NOMO-1 treated with DMSO at 0.1 percent for 48 hours (cell line): ENCODE measurements at regions not wholly inside any gene's neighbourhood (a gene's known extent, or its start where the extent isn't known, plus 50 kb on each side); places are given as distances from the start of the nearest gene placed in this dataset.
"Not testable (repeated sequence)": the region's sequence is repeated elsewhere in the genome, so short reads cannot be mapped to it uniquely, and the experiment has no call there.

ENCODE experiments used
- DNase-seq: peaks from one replicate; lab custom pipeline; 2025; ENCODE audit not compliant: unreplicated experiment; lab: John Stamatoyannopoulos, UW

DNA sequence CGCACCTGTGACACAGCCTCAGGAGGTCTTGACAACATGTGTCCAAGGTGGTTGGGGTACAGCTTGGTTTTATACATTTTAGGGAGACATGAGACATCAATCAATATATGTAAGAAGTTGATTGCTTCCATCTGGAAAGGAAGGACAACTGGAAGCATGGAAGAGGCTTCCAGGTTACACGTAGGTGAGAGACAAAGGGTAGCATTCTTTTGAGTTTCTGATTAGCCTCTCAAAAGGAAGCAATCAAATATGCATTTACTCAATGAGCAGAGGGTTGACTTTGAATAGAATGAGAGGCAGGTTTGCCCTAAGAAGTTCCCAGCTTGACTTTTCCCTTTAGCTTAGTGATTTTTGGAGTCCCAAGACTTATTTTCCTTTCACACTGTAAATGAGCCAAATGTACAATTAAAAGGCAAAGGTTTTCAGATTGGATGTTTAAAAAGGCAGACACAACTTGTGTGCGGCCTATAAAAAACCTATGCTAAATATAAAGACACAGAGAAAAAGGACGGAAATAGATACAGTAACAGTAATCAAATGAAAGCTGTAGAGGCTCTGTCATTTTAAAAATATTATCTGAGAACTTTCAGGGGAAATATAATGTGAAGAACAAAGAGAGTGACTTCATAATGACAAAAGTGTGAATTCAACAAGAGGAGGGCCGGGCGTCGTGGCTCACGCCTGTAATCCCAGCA, 65.7 kb upstream of the LANCL2 start:
- no peak for DNase-seq

DNA sequence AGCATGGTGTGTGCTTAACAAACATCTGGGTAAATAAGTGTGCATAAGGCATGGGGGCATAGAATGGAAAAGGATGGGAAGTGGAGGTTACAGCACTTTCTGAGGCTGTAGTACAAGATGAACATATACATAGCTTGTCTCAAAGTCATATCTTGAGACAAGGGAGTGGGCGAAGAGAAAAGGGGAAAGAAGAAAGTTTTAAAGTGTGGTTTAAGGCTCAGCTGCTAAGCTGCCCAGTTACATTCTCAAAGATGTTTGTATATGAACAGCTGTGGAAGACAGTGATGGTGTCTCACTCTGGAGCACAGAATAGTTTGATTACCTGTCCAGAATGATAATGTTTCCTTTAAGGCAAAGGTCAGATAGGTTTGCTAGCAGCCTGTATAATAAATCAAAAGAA, 61.9 kb upstream of the LANCL2 start:
- DNase-seq: no peak

DNA sequence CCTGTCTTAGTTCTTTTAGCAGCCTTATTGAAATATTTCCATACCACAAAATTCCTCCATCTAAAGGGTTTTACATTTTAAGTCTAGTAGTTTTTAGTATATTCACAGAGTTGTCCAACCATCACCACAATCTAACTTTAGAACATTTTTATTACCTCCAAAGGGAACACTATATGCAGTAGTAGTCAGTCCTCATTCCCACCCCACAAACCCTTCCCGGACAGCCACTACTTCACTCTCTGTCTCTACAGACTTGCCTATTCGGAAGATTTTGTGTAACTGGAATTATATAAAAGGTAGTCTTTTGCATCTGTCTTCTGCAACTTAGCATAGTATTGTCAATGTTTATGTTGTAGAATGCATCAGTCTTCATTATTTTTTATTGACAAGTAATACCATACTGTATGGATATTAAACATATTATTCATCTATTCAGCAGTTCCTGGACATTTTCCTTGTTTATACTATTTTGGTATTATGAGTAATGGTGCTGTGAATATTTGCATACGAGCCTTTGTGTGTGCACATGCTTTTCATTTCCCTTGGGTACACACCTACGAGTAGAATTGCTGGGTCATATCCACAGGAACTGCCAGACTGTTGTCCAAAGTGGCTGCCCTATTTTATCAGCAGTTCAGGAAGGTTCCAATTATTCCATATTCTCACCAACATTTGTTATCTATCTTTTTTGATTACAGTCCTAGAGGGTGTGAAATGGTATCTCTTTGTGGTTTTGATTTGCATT, 60.9 kb upstream of the LANCL2 start:
- DNase-seq: no peak

DNA sequence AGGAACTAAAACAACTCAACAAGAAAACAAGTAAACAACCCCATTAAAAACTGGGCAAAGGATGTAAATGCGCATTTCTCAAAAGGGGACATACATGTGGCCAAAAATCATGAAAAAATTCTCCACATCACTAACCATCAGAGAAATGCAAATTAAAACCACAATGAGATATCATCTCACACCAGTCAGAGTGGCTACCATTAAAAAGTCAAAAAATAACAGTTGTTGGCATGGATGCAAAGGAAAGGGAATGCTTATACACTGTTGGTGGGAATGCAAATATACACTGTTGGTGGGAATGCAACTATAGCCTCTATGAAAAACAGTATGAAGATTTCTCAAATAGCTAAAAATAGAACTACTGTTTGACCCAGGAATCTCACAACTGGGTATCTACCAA, 60.0 kb upstream of the LANCL2 start:
- DNase-seq: no peak

DNA sequence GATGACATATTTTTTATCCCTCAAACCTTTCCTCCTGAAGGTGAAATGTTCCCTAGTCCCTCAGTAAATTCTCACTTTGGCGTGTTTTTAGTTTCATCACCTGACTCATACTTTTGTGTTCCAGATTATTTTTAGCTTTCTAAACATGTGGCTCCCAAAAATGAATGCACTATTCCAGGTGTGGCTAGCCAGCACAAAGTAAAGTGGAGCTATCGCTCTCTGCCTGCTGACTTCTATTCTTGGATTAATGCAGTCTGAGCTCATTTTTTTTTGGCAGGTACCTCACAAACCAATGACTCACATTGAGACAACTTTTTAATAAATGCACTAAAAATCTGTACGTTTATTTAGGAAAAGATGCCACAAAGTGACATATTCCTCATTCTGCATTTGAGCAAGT, 58.8 kb upstream of the LANCL2 start:
- DNase-seq: no peak

DNA sequence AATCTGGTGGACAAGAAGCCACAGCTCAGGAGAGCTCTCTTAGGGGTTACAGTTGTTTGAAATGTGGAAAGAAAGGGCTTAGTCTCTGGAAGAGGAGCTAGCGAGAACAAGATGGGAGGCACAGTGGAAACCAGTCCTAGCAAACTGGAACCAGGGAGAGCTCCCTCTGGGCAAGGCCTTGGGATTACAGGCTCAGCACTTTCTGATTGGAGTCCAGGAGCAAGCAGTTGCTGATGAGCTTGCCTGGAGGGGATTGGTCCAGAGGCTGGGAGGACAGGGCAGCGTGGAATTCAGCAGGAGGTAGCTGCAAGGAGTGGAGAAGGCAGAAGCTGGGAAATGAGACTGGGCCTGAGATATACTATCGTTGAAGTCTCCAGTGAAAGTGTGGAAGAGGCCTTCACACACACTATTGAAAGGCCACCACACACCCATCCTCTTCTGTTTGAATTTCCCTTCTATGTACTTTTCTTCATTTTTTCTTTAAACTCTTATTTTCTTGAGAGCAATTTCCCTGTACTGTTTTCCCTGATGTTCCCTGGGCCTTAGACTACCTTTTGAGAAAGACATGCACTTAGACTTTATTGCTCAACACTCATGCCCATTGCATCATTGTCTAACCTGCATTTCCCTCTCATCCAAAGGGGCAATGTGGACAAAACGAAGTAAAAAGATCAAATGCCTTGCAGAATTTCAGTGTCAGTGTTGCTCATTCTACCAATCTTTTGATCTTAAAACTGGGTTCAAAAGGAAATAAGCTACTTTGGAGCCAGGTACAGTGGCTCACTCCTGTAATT, 57.8 kb upstream of the LANCL2 start:
- no peak for DNase-seq

DNA sequence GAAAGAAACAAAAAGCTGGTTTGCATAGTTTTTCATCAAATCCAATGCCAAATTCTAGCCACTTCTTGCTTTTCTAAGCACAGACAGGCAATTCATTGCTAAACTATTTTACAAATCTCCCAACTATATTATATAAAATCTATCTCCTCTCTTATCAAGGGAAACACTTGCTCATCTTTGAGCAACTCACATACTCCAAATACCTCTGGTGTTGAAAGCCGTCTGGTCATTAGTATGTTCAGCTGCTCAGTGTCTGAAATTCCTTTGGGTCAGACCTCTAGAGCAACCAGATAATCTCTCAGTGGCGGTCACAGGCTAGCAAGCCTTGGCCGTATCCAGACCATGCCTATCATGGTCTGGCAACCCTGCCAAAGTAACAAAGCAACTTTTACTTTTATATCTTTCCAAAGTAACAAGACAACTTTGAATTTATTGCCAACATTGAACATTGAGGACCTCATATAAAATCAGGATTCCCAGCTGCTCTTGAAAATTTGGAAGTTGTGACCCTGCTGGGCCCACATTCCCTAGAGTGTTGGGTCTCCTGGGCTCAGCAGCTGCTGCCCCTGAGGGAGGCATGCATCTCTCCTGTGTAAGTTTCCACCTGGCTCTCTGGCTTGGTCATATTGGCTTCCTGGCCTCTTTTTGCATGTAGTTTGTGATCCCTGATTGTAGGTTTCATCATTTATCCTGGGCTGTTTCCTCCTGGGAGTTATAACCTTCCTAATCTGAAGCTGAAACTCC, 56.8 kb upstream of the LANCL2 start:
- DNase-seq: no peak

DNA sequence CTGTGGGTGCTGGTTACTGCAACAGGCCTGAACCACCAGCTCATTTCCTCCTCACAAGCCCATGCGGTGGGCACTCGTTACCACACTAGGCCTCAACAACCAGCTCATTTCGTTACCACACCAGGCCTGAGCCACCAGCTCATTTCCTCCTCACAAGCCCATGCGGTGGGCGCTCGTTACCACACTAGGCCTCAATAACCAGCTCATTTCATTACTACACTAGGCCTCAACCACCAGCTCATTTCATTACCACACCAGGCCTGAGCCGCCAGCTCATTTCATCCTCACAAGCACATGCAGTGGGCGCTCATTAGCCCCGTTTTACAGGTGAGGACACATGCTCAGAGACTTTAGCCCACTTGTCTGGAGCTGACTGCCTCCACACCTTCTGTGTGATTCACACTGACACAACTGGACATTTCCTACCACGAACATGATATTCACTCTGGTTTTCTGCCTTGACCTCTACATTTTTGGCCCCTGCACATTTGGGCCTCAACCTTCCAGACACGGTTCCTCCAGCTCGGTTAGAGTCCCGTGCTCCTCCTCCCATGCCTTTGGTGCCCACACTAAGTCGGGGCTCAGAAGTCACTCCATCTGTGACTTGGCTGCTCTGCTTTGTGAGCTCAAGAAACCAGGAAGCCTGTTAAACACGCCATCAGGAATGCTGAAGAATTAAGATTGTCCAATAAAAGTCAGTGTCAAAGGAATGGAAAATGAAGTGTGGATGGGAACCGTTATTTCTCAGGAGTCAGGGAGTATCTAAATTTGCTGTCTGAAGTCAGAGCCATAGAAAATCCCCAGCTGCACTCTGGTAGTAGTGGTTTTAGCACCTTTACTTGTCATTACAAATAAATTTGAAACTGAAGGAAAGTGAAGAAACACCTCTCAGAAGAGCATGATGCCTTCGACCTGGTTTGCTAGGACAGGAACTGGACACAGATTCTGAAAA, 55.8 kb upstream of the LANCL2 start:
- DNase-seq: peak; percentile 34

DNA sequence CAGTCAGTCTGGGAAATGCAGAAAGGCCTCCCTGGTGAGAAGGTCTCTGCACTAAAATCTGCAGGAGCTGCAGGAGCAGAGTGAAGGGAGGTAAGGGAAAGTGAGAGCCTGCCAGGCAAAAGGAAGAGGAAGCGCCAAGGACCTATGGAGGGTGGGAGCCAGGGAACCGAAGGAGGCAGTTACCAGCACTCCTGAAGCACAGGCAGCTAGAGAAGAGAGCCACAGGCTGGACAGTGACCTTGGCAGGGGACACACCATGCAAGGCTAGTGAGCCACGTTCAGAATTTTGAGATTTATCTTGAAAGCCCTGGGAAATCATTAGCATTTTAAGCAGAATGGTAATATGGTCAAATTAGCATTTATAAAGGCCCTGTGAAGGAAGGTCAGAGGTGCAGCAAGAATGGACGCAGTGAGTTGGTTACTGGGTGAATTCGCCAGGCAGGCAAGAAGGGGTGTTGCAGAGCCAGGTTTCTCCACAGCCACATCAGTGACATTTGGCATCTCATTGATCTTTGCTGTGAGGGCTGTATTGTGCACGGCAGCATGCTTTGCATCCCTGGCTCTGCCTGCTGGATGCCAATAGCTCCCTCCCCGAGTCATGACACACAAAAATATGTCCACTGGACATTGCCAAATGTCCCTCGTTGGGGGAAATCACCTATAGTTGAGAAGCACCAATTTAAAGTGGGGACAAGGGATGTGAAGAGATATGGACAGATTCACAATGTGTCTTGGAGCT, 54.7 kb upstream of the LANCL2 start:
- DNase-seq: no peak

DNA sequence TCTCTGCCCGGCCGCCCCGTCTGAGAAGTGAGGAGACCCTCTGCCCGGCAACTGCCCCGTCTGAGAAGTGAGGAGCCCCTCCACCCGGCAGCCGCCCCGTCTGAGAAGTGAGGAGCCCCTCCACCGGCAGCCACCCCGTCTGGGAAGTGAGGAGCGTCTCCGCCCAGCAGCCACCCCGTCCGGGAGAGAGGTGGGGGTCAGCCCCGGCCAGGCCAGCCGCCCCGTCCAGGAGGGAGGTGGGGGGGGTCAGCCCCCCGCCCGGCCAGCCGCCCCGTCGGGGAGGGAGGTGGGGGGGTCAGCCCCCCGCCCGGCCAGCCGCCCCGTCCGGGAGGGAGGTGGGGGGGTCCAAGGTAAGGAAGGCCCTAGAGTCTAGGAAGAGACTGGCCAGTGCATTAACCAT, 53.2 kb upstream of the LANCL2 start:
- not testable (repeated sequence) for DNase-seq

DNA sequence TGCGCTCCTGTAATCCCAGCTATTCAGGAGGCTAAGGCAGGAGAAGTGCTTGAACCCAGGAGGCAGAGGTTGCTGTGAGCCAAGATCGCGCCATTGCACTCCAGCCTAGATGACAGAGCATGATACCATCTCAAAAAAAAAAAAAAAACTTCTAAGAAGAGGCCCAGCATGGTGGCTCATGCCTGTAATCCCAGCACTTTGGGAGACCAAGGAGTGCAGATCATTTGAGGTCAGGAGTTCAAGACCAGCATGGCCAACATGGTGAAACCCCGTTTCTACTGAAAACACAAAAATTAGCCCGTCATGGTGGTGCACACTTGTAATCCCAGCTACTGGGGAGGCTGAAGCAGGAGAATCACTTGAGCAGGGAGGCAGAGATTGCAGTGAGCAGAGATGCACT, 51.5 kb upstream of the LANCL2 start:
- not testable (repeated sequence) for DNase-seq

DNA sequence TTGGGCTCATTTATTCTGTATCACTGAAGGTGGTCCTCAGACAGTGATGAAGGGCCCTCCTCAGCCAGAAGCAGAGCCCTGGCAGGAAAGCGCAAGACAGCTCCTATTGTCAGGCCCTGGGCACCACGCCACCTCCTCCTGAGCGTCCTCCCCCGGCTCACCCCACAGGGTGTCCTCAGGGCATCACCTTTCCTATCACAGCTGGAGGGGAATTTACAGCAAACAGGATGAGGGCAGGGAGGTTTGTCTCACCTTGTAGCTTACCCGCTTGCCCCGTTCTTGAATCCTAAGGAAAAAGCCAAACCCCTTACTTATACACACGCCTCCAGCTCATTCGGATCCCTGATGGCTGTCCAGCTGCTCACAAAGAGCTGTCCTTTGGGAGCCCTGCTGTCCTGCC, 50.2 kb upstream of the LANCL2 start:
- DNase-seq: no peak
